ENCODE measurements at regions not wholly inside any gene's neighbourhood (a gene's known extent, or its start where the extent isn't known, plus 50 kb on each side); places are given as distances from the start of the nearest gene placed in this dataset.

- Histone ChIP-seq H3K4me3 (ENCODE audit: control insufficient read depth in 2 of 3, extremely low read depth in 1 of 3, insufficient read depth in 2 of 3, low read depth in 1 of 3, low read length in 3 of 3) (no peak overlapping the region), H3K4me1 (ENCODE audit: control insufficient read depth, extremely low read depth, insufficient read depth, low read length) (no peaks in the 10 kb centered on the region), H3K9me1 (ENCODE audit: control insufficient read depth, extremely low read depth, insufficient read depth, low read length) (no peaks in the 10 kb centered on the region), H3K36me3 (ENCODE audit: control insufficient read depth in 2 of 2, extremely low read depth in 1 of 2, insufficient read depth in 2 of 2, low read length in 2 of 2) (no peaks in the 10 kb centered on the region), H3K27ac (ENCODE audit: control insufficient read depth, insufficient read depth, low read length) (no peak overlapping the region), H3K9ac (ENCODE audit: control insufficient read depth, extremely low read depth, insufficient read depth, low read length) (no peak overlapping the region), H3K9me3 (ENCODE audit: control insufficient read depth, low read depth, low read length) (no peaks in the 10 kb centered on the region), H3K4me2 (ENCODE audit: control insufficient read depth, extremely low read depth, insufficient read depth, low read depth, low read length) (no peak overlapping the region), H4K20me1 (ENCODE audit: control insufficient read depth, extremely low read depth, insufficient read depth, low read length) (no peaks in the 10 kb centered on the region), H3K79me2 (ENCODE audit: control insufficient read depth, insufficient read depth, low read length) (no peaks in the 10 kb centered on the region), H3K27me3 (ENCODE audit: control insufficient read depth, extremely low read depth, insufficient read depth, low read length) (peaks cover 11% of the 10 kb centered on the region), H2AFZ (ENCODE audit: control insufficient read depth, low read length) (no peak overlapping the region)
- no peak for DNase-seq (ENCODE audit: low read depth, low spot score)
- TF ChIP-seq, protein P1, sequence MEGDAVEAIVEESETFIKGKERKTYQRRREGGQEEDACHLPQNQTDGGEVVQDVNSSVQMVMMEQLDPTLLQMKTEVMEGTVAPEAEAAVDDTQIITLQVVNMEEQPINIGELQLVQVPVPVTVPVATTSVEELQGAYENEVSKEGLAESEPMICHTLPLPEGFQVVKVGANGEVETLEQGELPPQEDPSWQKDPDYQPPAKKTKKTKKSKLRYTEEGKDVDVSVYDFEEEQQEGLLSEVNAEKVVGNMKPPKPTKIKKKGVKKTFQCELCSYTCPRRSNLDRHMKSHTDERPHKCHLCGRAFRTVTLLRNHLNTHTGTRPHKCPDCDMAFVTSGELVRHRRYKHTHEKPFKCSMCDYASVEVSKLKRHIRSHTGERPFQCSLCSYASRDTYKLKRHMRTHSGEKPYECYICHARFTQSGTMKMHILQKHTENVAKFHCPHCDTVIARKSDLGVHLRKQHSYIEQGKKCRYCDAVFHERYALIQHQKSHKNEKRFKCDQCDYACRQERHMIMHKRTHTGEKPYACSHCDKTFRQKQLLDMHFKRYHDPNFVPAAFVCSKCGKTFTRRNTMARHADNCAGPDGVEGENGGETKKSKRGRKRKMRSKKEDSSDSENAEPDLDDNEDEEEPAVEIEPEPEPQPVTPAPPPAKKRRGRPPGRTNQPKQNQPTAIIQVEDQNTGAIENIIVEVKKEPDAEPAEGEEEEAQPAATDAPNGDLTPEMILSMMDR (optimal IDR thresholded peaks at IDR 0.05 in 1 of 3, IDR thresholded peaks at IDR 0.05 in 1 of 3, conservative IDR thresholded peaks at IDR 0.05 in 1 of 3; ENCODE audit: extremely low read depth in 1 of 3, insufficient read depth in 2 of 3, low read length in 3 of 3), result no peak
- FAIRE-seq, result no peak
- dilution Hi-C loops (cut with MboI; ENCODE audit: extremely low pct_ligation_motif_present, low sequenced_read_pairs), result no loop called here
Measured at GRCh38 chr14:58697930-58698642, 60.3 kb downstream of the DACT1 start.

DNA sequence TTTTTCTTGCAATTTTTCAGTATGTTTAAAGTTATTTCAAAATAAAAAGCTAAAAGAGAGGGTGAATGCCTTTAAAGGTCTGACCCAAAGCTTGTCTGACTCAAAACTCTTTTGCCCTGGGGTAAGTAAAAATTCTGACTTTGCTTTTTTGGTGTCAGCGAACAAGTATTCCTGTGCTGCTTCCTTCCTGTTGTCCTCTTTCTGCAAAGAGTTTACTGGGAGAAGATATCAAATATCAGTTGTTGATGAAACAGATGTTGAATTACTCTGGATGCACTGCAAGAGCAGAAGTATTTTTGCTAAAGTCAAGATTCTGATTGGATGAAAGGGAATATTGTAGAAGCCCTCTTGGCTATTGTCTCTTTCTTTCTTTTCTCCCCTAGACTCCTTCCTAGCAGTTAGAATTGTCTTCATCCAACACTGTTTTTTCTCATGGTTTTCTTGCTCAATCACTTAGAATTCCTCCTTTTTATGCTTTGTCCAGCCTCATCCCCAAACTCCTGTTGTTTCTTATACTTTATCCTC, 62.0 kb downstream of the DACT1 start:
- H3K27ac ChIP-seq (ENCODE audit: control insufficient read depth, insufficient read depth, low read length), result no peak overlapping the region
- no peaks in the 10 kb centered on the region for H3K79me2 ChIP-seq (ENCODE audit: control insufficient read depth, insufficient read depth, low read length)
- DNase-seq (ENCODE audit: low read depth, low spot score), result no peak
- no peaks in the 10 kb centered on the region for H3K36me3 ChIP-seq (ENCODE audit: control insufficient read depth in 2 of 2, extremely low read depth in 1 of 2, insufficient read depth in 2 of 2, low read length in 2 of 2)
- H4K20me1 ChIP-seq (ENCODE audit: control insufficient read depth, extremely low read depth, insufficient read depth, low read length), result no peaks in the 10 kb centered on the region
- no peaks in the 10 kb centered on the region for H3K4me1 ChIP-seq (ENCODE audit: control insufficient read depth, extremely low read depth, insufficient read depth, low read length)
- no peak overlapping the region for H3K4me3 ChIP-seq (ENCODE audit: control insufficient read depth in 2 of 3, extremely low read depth in 1 of 3, insufficient read depth in 2 of 3, low read depth in 1 of 3, low read length in 3 of 3)
- TF ChIP-seq, protein P1 (optimal IDR thresholded peaks at IDR 0.05 in 1 of 3, IDR thresholded peaks at IDR 0.05 in 1 of 3, conservative IDR thresholded peaks at IDR 0.05 in 1 of 3; ENCODE audit: extremely low read depth in 1 of 3, insufficient read depth in 2 of 3, low read length in 3 of 3), result no peak
- TF ChIP-seq EZH2 (IDR thresholded peaks at IDR 0.05; ENCODE audit: low read length), result no peak
- no peak for FAIRE-seq
- no peaks in the 10 kb centered on the region for H3K9me3 ChIP-seq (ENCODE audit: control insufficient read depth, low read depth, low read length)
- H3K4me2 ChIP-seq (ENCODE audit: control insufficient read depth, extremely low read depth, insufficient read depth, low read depth, low read length), result no peak overlapping the region
- peaks cover 11% of the 10 kb centered on the region for H3K27me3 ChIP-seq (ENCODE audit: control insufficient read depth, extremely low read depth, insufficient read depth, low read length)
- dilution Hi-C loops (cut with MboI; ENCODE audit: extremely low pct_ligation_motif_present, low sequenced_read_pairs), result no loop called here
- H2AFZ ChIP-seq (ENCODE audit: control insufficient read depth, low read length), result no peak overlapping the region
- H3K9me1 ChIP-seq (ENCODE audit: control insufficient read depth, extremely low read depth, insufficient read depth, low read length), result no peaks in the 10 kb centered on the region
- H3K9ac ChIP-seq (ENCODE audit: control insufficient read depth, extremely low read depth, insufficient read depth, low read length), result no peak overlapping the region

Measured in keratinocyte (primary cell).